ENCODE measurements at regions not wholly inside any gene's neighbourhood (a gene's known extent, or its start where the extent isn't known, plus 50 kb on each side); places are given as distances from the start of the nearest gene placed in this dataset.

DNA sequence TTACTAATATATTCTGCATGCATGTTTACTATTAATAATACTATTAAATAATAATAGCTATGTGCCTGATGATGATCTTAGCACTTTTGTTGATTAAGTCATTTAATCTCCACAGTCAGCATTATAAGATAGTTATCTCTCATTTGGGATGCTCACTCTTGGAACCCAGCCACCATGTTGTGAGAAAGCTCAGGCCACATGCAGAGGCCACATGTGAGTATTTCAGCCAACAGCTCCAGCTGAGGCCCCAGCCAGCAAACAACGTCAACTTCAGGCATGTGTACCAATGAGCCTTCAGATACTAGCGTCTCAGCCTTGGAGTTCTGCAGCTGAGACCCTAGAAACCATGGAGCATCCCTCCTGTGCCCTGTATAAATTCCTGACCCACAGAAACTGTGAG is 798.1 kb upstream of the LRRC4C start:
- Histone ChIP-seq H3K36me3 (no peaks in the 10 kb centered on the region), H3K4me3 (no peak overlapping the region), H3K9me3 (no peaks in the 10 kb centered on the region), H3K27ac (no peak overlapping the region), H3K4me1 (no peaks in the 10 kb centered on the region), H3K27me3 (no peaks in the 10 kb centered on the region)
- WGBS, 2 donors (ENCODE audit: low coverage in 1 of 2), result 15 to 100% methylated on average over 1 to 2 of the region's 2 CpGs
- TF ChIP-seq POLR2A (IDR thresholded peaks at IDR 0.05) (no peak), POLR2AphosphoS5 (IDR thresholded peaks at IDR 0.05) (no peak), EP300 (IDR thresholded peaks at IDR 0.05) (no peak)
- TF ChIP-seq, protein P1, sequence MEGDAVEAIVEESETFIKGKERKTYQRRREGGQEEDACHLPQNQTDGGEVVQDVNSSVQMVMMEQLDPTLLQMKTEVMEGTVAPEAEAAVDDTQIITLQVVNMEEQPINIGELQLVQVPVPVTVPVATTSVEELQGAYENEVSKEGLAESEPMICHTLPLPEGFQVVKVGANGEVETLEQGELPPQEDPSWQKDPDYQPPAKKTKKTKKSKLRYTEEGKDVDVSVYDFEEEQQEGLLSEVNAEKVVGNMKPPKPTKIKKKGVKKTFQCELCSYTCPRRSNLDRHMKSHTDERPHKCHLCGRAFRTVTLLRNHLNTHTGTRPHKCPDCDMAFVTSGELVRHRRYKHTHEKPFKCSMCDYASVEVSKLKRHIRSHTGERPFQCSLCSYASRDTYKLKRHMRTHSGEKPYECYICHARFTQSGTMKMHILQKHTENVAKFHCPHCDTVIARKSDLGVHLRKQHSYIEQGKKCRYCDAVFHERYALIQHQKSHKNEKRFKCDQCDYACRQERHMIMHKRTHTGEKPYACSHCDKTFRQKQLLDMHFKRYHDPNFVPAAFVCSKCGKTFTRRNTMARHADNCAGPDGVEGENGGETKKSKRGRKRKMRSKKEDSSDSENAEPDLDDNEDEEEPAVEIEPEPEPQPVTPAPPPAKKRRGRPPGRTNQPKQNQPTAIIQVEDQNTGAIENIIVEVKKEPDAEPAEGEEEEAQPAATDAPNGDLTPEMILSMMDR (IDR thresholded peaks at IDR 0.05), result no peak
- no peak for ATAC-seq

DNA sequence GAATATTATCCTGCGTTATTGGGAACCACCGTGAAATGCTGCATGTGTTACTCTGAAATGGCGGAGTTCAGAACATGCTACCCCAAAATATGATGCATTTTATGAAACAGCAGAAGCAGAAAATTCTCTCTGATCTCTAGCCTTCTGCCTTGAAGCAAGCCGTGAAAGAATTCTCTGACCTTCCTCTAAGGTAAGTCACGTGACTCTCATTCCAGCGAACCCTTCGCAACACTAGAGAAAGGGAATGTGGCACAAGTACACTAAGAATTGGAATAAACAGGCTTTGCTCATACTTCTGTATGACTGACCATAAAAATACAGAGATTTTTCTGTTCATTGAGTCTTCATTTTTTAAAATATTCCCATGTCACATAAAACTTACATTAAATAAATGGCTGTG is 805.6 kb upstream of the LRRC4C start:
- H3K27me3 ChIP-seq, result peaks cover 3% of the 10 kb centered on the region
- no peak overlapping the region for H3K4me3 ChIP-seq
- no peaks in the 10 kb centered on the region for H3K36me3 ChIP-seq
- H3K4me1 ChIP-seq, result no peaks in the 10 kb centered on the region
- H3K9me3 ChIP-seq, result no peaks in the 10 kb centered on the region
- TF ChIP-seq POLR2A (IDR thresholded peaks at IDR 0.05), result no peak
- ATAC-seq, result no peak
- WGBS, 2 donors (ENCODE audit: low coverage in 1 of 2), result 60 to 100% methylated on average over 1 to 7 of the region's 7 CpGs
- H3K27ac ChIP-seq, result no peak overlapping the region

DNA sequence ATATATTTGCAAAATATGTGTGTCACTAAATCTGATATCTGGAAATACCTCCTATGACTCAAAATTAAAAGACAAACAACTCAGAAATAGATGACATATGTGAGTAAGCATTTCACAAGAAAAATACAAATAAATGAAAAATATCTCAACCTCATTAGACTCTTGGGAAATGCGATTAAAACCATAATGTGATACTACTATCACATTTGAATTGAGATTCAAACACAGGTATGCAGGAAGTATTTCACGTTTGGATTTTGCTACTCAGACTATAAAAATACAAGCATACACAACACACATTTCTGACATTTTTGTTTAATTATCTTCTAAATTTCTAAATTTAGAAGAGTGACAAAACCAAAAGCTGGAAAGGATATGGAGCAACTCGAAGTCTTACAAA is 811.9 kb upstream of the LRRC4C start:
- 59 to 75% methylated on average over 3 of the region's 3 CpGs for WGBS, 2 donors (ENCODE audit: low coverage in 1 of 2)
- Histone ChIP-seq H3K4me1 (no peaks in the 10 kb centered on the region), H3K9me3 (peaks cover 0 to 22% (median 0%) of the 10 kb centered on the region in 3 donors), H3K27me3 (no peaks in the 10 kb centered on the region), H3K36me3 (no peaks in the 10 kb centered on the region), H3K4me3 (no peak overlapping the region), H3K27ac (no peak overlapping the region)
- TF ChIP-seq EP300 (IDR thresholded peaks at IDR 0.05) (no peak), POLR2A (IDR thresholded peaks at IDR 0.05) (no peak), POLR2AphosphoS5 (IDR thresholded peaks at IDR 0.05) (no peak)
- TF ChIP-seq, protein P1 (IDR thresholded peaks at IDR 0.05), result no peak
- ATAC-seq, result no peak

DNA sequence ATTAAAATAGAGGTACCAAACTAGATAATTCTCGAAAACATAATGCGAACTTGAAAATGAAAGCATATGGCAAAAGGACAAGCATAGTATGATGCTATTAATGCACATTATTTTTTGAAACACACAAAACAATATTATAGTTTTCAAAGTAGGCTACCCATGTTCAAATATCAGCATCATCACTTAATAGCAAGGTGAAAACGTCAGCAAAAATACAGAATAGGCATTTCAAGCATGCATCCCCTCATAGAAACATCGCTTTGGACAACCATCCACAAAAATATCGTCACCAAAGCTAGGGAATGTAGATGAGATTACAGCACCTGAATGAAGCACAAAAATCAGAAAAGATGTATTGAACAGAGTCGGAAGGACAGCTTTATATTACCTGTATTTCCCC is 814.5 kb upstream of the LRRC4C start:
- Histone ChIP-seq H3K36me3 (no peaks in the 10 kb centered on the region), H3K27me3 (no peaks in the 10 kb centered on the region), H3K4me3 (no peak overlapping the region), H3K9me3 (peaks cover 0 to 25% (median 0%) of the 10 kb centered on the region in 3 donors), H3K27ac (no peak overlapping the region), H3K4me1 (no peaks in the 10 kb centered on the region)
- 84 to 89% methylated on average over 6 of the region's 6 CpGs for WGBS, 2 donors (ENCODE audit: low coverage in 1 of 2)
- no peak for ATAC-seq
- TF ChIP-seq POLR2AphosphoS5 (IDR thresholded peaks at IDR 0.05) (no peak), POLR2A (IDR thresholded peaks at IDR 0.05) (no peak), EP300 (IDR thresholded peaks at IDR 0.05) (no peak)
- TF ChIP-seq, protein P1 (IDR thresholded peaks at IDR 0.05), result no peak

DNA sequence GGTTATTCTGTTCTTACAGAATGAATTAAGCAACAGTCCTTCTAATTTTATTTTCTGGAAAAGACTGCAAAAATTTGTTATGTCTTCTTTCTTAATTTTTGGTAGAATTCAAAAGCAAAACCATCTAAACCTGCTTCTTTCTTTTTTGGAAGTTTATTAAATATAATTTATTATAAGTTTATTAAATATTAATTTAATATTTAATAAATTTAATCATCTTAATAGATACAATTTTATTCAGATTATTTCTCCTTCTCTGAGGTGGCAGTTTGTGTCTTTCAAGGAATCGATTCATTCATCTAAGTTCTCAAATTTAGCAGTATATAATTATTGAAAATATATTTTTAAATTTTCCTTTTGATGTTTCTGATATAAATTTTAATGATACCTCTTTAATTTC is 837.5 kb upstream of the LRRC4C start:
- H3K27ac ChIP-seq, result no peak overlapping the region
- H3K4me3 ChIP-seq, result no peak overlapping the region
- H3K9me3 ChIP-seq, result peaks cover 0 to 7% (median 2%) of the 10 kb centered on the region in 3 donors
- no peak for ATAC-seq
- H3K36me3 ChIP-seq, result no peaks in the 10 kb centered on the region
- 57 to 78% methylated on average over 1 of the region's 1 CpG for WGBS, 2 donors (ENCODE audit: low coverage in 1 of 2)
- no peaks in the 10 kb centered on the region for H3K4me1 ChIP-seq
- H3K27me3 ChIP-seq, result no peaks in the 10 kb centered on the region
- TF ChIP-seq EP300 (IDR thresholded peaks at IDR 0.05), result no peak
- no peak for TF ChIP-seq POLR2A (IDR thresholded peaks at IDR 0.05)
- TF ChIP-seq, protein P1 (IDR thresholded peaks at IDR 0.05), result no peak
- no peak for TF ChIP-seq POLR2AphosphoS5 (IDR thresholded peaks at IDR 0.05)

All from gastroesophageal sphincter (tissue), 4 donors.